H1 (cell line): ENCODE measurements at regions not wholly inside any gene's neighbourhood (a gene's known extent, or its start where the extent isn't known, plus 50 kb on each side); places are given as distances from the start of the nearest gene placed in this dataset.

ENCODE experiments used
- CHD7 ChIP-seq: fragments of 300-600 bp; sonication (generic); IDR thresholded peaks from 2 replicates; pipeline ENCODE4 v1.7.1; 2012; ENCODE audit warnings: low read length, moderate library complexity, mild to moderate bottlenecking, inconsistent platforms; ENCODE audit not compliant: insufficient replicate concordance
- CTCF ChIP-seq, 3 experiments: IDR thresholded peaks; 1 replicate in 2 of 3; 2 replicates in 1 of 3; pipeline versions ENCODE4 v1.5.1 to v1.6.1; 2011; ENCODE audit warnings: low read length in 3 of 3, mild to moderate bottlenecking in 3 of 3, inconsistent platforms in 2 of 3, low read depth in 1 of 3, moderate library complexity in 1 of 3; ENCODE audit not compliant: insufficient read depth in 1 of 3; ENCODE audit errors: control extremely low read depth in 1 of 3
- NRF1 ChIP-seq: IDR thresholded peaks from 2 replicates; pipeline ENCODE4 v1.6.1; 2011; ENCODE audit warnings: mild to moderate bottlenecking, low read depth, low read length, improper control_type of control experiment
- TAF1 ChIP-seq: IDR thresholded peaks from 2 replicates; pipeline ENCODE4 v1.6.1; 2011; ENCODE audit warnings: mild to moderate bottlenecking, low read depth, low read length
- YY1 ChIP-seq: IDR thresholded peaks from 2 replicates; pipeline ENCODE4 v1.6.1; 2011; ENCODE audit warnings: low read depth, mild to moderate bottlenecking, low read length

- no peak for TF ChIP-seq CHD7
- peak; percentile 14 to 33 (median 26); a peak in 3 of 4 replicates for TF ChIP-seq CTCF (IDR thresholded peaks at IDR 0.05; ENCODE audit: control extremely low read depth in 1 of 3, insufficient read depth in 1 of 3, low read depth in 1 of 3, low read length in 3 of 3)
- TF ChIP-seq YY1: no peak
- TF ChIP-seq NRF1: no peak
- no peak; the same call in 1 of the 2 replicates for TF ChIP-seq TAF1
Measured at GRCh38 chr10:120962756-120963593, 111.8 kb downstream of the WDR11 start (continued).
